IMR-90 (cell line): ENCODE measurements at regions not wholly inside any gene's neighbourhood (a gene's known extent, or its start where the extent isn't known, plus 50 kb on each side); places are given as distances from the start of the nearest gene placed in this dataset.

ENCODE experiments used
- ATAC-seq: fragments of 200-7000 bp; cut with Tn5 transposase; 2 replicates; pipeline ENCODE4 v1.9.1; 2020; ENCODE audit warnings: low read depth, mild to moderate bottlenecking, moderate library complexity
- BruUV-seq: library from RNA; stranded (reverse); fragments of 400-500 nt; replicated peaks from 2 replicates; lab custom pipeline; 2021; lab: Mats Ljungman, UMichigan
- CTCF ChIA-PET: fragments of 300-600 bp; formaldehyde crosslinking; extraction: SDS; loops from one replicate; lab custom pipeline; 2021; ENCODE audit warnings: antibody characterized with exemption; lab: Yijun Ruan, JAX
- POLR2A ChIA-PET: fragments of 300-600 bp; sonication (Branson Sonifier 250); formaldehyde crosslinking; loops from one replicate; lab custom pipeline; 2022; ENCODE audit warnings: antibody characterized with exemption; ENCODE audit not compliant: unreplicated experiment; lab: Charles Lee
- DNase-seq: peaks from one replicate; pipeline ENCODE4 v3.0.0; 2013
- H2AFZ ChIP-seq: replicated peaks from 2 replicates; pipeline ENCODE3; 2013; ENCODE audit warnings: low read length, mild to moderate bottlenecking; ENCODE audit not compliant: poor library complexity
- H2AK5ac ChIP-seq: 2 replicates; pipeline ENCODE4 v1.6.1; 2013; ENCODE audit warnings: low read depth, low read length, inconsistent platforms
- H2AK9ac ChIP-seq: replicated peaks from 2 replicates; pipeline ENCODE3; 2013; ENCODE audit warnings: mild to moderate bottlenecking, low read depth, low read length, moderate library complexity; ENCODE audit not compliant: poor library complexity
- H2BK120ac ChIP-seq: 2 replicates; pipeline ENCODE4 v1.6.1; 2013; ENCODE audit warnings: low read depth, low read length, inconsistent platforms
- H2BK15ac ChIP-seq: 3 replicates; pipeline ENCODE4 v1.6.1; 2013; ENCODE audit warnings: low read depth, low read length, inconsistent platforms
- H2BK20ac ChIP-seq: 2 replicates; pipeline ENCODE4 v1.6.1; 2013; ENCODE audit warnings: low read depth, mild to moderate bottlenecking, inconsistent platforms, low read length, moderate library complexity
- H2BK5ac ChIP-seq: 2 replicates; pipeline ENCODE4 v1.6.1; 2013; ENCODE audit warnings: mild to moderate bottlenecking, low read depth, low read length, inconsistent platforms; ENCODE audit not compliant: poor library complexity, severe bottlenecking
- H3K14ac ChIP-seq: replicated peaks from 2 replicates; pipeline ENCODE4 v1.6.1; 2013; ENCODE audit warnings: low read depth, low read length, inconsistent platforms
- H3K18ac ChIP-seq: 2 replicates; pipeline ENCODE4 v1.6.1; 2013; ENCODE audit warnings: low read depth, low read length, control low read depth
- H3K23ac ChIP-seq: 2 replicates; pipeline ENCODE4 v1.6.1; 2013; ENCODE audit warnings: low read depth, low read length, inconsistent platforms
- H3K27ac ChIP-seq: 2 replicates; pipeline ENCODE4 v1.5.1; 2013; ENCODE audit warnings: mild to moderate bottlenecking, control low read depth, low read length; ENCODE audit not compliant: insufficient read depth
- H3K27me3 ChIP-seq: 2 replicates; pipeline ENCODE4 v1.6.1; 2013; ENCODE audit warnings: low read length; ENCODE audit not compliant: control insufficient read depth, insufficient read depth
- H3K36me3 ChIP-seq: 2 replicates; pipeline ENCODE4 v1.6.1; 2013; ENCODE audit warnings: low read length, mixed read lengths; ENCODE audit not compliant: control insufficient read depth, insufficient read depth
- H3K4ac ChIP-seq: 2 replicates; pipeline ENCODE4 v1.6.1; 2013; ENCODE audit warnings: low read depth, low read length, inconsistent platforms
- H3K4me1 ChIP-seq: 2 replicates; pipeline ENCODE4 v1.6.1; 2013; ENCODE audit warnings: low read length, mixed read lengths; ENCODE audit not compliant: control insufficient read depth, insufficient read depth
- H3K4me2 ChIP-seq: 2 replicates; pipeline ENCODE4 v1.6.1; 2013; ENCODE audit warnings: low read depth, mild to moderate bottlenecking, control low read depth, low read length, moderate library complexity
- H3K4me3 ChIP-seq: 2 replicates; pipeline ENCODE4 v1.5.1; 2013; ENCODE audit warnings: low read depth, mild to moderate bottlenecking, control low read depth, low read length, moderate library complexity; ENCODE audit not compliant: insufficient read depth
- H3K56ac ChIP-seq: 2 replicates; pipeline ENCODE4 v1.6.1; 2013; ENCODE audit warnings: low read length, inconsistent platforms; ENCODE audit not compliant: insufficient read depth; ENCODE audit errors: extremely low read depth
- H3K79me1 ChIP-seq, 2 experiments: 2 replicates each; pipeline ENCODE4 v1.6.1; 2013; ENCODE audit warnings: low read length in 2 of 2, inconsistent platforms in 1 of 2, low read depth in 1 of 2
- H3K9ac ChIP-seq: 2 replicates; pipeline ENCODE4 v1.6.1; 2013; ENCODE audit warnings: low read depth, low read length, control low read depth
- H3K9me1 ChIP-seq: 2 replicates; pipeline ENCODE4 v1.6.1; 2013; ENCODE audit warnings: low read length, inconsistent platforms; ENCODE audit not compliant: insufficient read depth
- H3K9me3 ChIP-seq: 2 replicates; pipeline ENCODE4 v1.6.1; 2013; ENCODE audit warnings: low read length; ENCODE audit not compliant: control insufficient read depth, insufficient read depth
- H4K20me1 ChIP-seq: 2 replicates; pipeline ENCODE4 v1.6.1; 2013; ENCODE audit warnings: low read length, inconsistent platforms; ENCODE audit not compliant: insufficient read depth
- H4K5ac ChIP-seq: 2 replicates; pipeline ENCODE4 v1.6.1; 2013; ENCODE audit warnings: mild to moderate bottlenecking, low read depth, low read length, control low read depth
- H4K8ac ChIP-seq, 2 experiments: 2 replicates each; pipeline ENCODE4 v1.6.1; 2013; ENCODE audit warnings: low read depth in 2 of 2, low read length in 2 of 2, control low read depth in 1 of 2, inconsistent platforms in 1 of 2
- H4K91ac ChIP-seq: 2 replicates; pipeline ENCODE4 v1.6.1; 2013; ENCODE audit warnings: low read depth, low read length, inconsistent platforms; ENCODE audit not compliant: insufficient read depth
- BHLHE40 ChIP-seq: fragments of 150-350 bp; IDR thresholded peaks from 2 replicates; pipeline ENCODE4 v1.6.1; 2016; ENCODE audit warnings: mild to moderate bottlenecking, low read depth, low read length
- CEBPB ChIP-seq: IDR thresholded peaks from 2 replicates; pipeline ENCODE4 v1.6.1; 2012; ENCODE audit warnings: low read depth, low read length, improper control_type of control experiment
- CHD1 ChIP-seq: IDR thresholded peaks from 2 replicates; pipeline ENCODE4 v1.6.1; 2012; ENCODE audit warnings: low read depth, low read length, improper control_type of control experiment
- CTCF ChIP-seq: conservative IDR thresholded peaks from 2 replicates; pipeline ENCODE4 v1.5.1; 2012; ENCODE audit warnings: mild to moderate bottlenecking, low read depth, low read length, improper control_type of control experiment
- ELK1 ChIP-seq: fragments of 150-350 bp; IDR thresholded peaks from 2 replicates; pipeline ENCODE4 v1.6.1; 2016; ENCODE audit warnings: low read depth, mild to moderate bottlenecking, low read length, moderate library complexity, borderline replicate concordance
- FOS ChIP-seq: fragments of 150-350 bp; IDR thresholded peaks from 2 replicates; pipeline ENCODE4 v1.6.1; 2016; ENCODE audit warnings: low read depth, low read length
- MAFK ChIP-seq: IDR thresholded peaks from 2 replicates; pipeline ENCODE4 v1.6.1; 2012; ENCODE audit warnings: low read depth, low read length, improper control_type of control experiment
- MAZ ChIP-seq: IDR thresholded peaks from 2 replicates; pipeline ENCODE4 v1.6.1; 2012; ENCODE audit warnings: low read depth, mild to moderate bottlenecking, low read length, improper control_type of control experiment, moderate library complexity, borderline replicate concordance
- MXI1 ChIP-seq: IDR thresholded peaks from 2 replicates; pipeline ENCODE4 v1.6.1; 2012; ENCODE audit warnings: low read depth, mild to moderate bottlenecking, low read length, moderate library complexity, borderline replicate concordance
- POLR2A ChIP-seq: IDR thresholded peaks from 2 replicates; pipeline ENCODE4 v1.6.1; 2012; ENCODE audit warnings: mild to moderate bottlenecking, low read depth, low read length
- RAD21 ChIP-seq: IDR thresholded peaks from 2 replicates; pipeline ENCODE4 v1.6.1; 2012; ENCODE audit warnings: low read length, improper control_type of control experiment
- RCOR1 ChIP-seq: IDR thresholded peaks from 2 replicates; pipeline ENCODE4 v1.6.1; 2012; ENCODE audit warnings: mild to moderate bottlenecking, low read length, improper control_type of control experiment; ENCODE audit not compliant: insufficient replicate concordance
- RFX5 ChIP-seq: IDR thresholded peaks from 2 replicates; pipeline ENCODE4 v1.8.0; 2012; ENCODE audit warnings: low read depth, mild to moderate bottlenecking, low read length, moderate library complexity
- SMC3 ChIP-seq: fragments of 150-350 bp; IDR thresholded peaks from 2 replicates; pipeline ENCODE4 v1.6.1; 2016; ENCODE audit warnings: low read depth, mild to moderate bottlenecking, antibody characterized with exemption, low read length, moderate library complexity
- WGBS, 2 experiments: methylation state at CpG; one replicate each; pipeline versions ENCODE4 v1.1.5 to v1.1.7; 2013; ENCODE audit warnings: missing lambda C conversion rate in 2 of 2; ENCODE audit not compliant: insufficient read length in 1 of 2; ENCODE audit errors: extremely low coverage in 2 of 2; 5-methylcytosine and 5-hydroxymethylcytosine counted together
- dilution Hi-C: fragments of 300-500 bp; cut with HindIII; formaldehyde crosslinking; loops from one replicate; pipeline ENCODE4 v1.14.3; 2018; ENCODE audit warnings: low sequenced_read_pairs; ENCODE audit not compliant: unreplicated experiment
- in situ Hi-C: fragments of 300-500 bp; cut with MboI; formaldehyde crosslinking; loops from 3 replicates; pipeline ENCODE4 v1.14.3; 2019; ENCODE audit warnings: low sequenced_read_pairs, inconsistent platforms, mixed read lengths
- intact Hi-C: fragments of 100-400 bp; cut with micrococcal nuclease; formaldehyde crosslinking; loops from 2 replicates; pipeline ENCODE4 v1.10.0; 2022

GRCh38 chr4:135201081-135201480 lies 999.5 kb upstream of the PABPC4L start:
- CTCF ChIA-PET = no interaction called here
- no TSS peak for BruUV-seq
- H3K18ac ChIP-seq = no peak overlapping the region
- no peak overlapping the region for H2BK120ac ChIP-seq
- no peak overlapping the region for H2AK5ac ChIP-seq
- H4K5ac ChIP-seq = no peak overlapping the region
- no peaks in the 10 kb centered on the region for H3K4me1 ChIP-seq
- no peak overlapping the region for H2BK15ac ChIP-seq
- no peak overlapping the region for H3K56ac ChIP-seq
- in situ Hi-C loops = no loop called here
- H4K91ac ChIP-seq = no peak overlapping the region
- no peak overlapping the region for H3K27ac ChIP-seq
- H4K8ac ChIP-seq = no peak overlapping the region
- no peak overlapping the region for H2AFZ ChIP-seq
- peaks cover 1% of the 10 kb centered on the region; the same call in 1 of the 2 replicates for H3K9me3 ChIP-seq
- H2BK20ac ChIP-seq = no peak overlapping the region
- no peak overlapping the region for H3K4me2 ChIP-seq
- no peak overlapping the region for H3K4me3 ChIP-seq
- H3K79me1 ChIP-seq = no peaks in the 10 kb centered on the region
- H2AK9ac ChIP-seq = no peak overlapping the region
- no peaks in the 10 kb centered on the region for H3K36me3 ChIP-seq
- intact Hi-C loops = no loop called here
- no peak overlapping the region for H3K9ac ChIP-seq
- no peaks in the 10 kb centered on the region for H3K27me3 ChIP-seq
- H3K4ac ChIP-seq = no peak overlapping the region
- no peak overlapping the region for H2BK5ac ChIP-seq
- no peak for TF ChIP-seq MAZ
- no peak for TF ChIP-seq CHD1
- TF ChIP-seq CEBPB = no peak
- TF ChIP-seq FOS = no peak
- no peak for TF ChIP-seq CTCF
- TF ChIP-seq ELK1 = no peak
- TF ChIP-seq RCOR1 = no peak
- TF ChIP-seq MXI1 = no peak
- no peak for TF ChIP-seq POLR2A
- TF ChIP-seq RAD21 = no peak
- no peak for TF ChIP-seq RFX5
- TF ChIP-seq SMC3 = no peak
- TF ChIP-seq BHLHE40 = no peak
- no peak for TF ChIP-seq MAFK
- no peaks in the 10 kb centered on the region for H4K20me1 ChIP-seq
- POLR2A ChIA-PET = no interaction called here
- no peaks in the 10 kb centered on the region for H3K9me1 ChIP-seq
- dilution Hi-C loops = no loop called here
- WGBS, 2 experiments = no CpG with 5 or more reads among the region's 5 CpGs
- no peak overlapping the region for H3K14ac ChIP-seq
- H3K23ac ChIP-seq = no peak overlapping the region
- DNase-seq (peak; percentile 64), ATAC-seq (peak; percentile 63; the same call in 1 of the 2 replicates)
